ENCODE measurements at regions not wholly inside any gene's neighbourhood (a gene's known extent, or its start where the extent isn't known, plus 50 kb on each side); places are given as distances from the start of the nearest gene placed in this dataset.

GRCh38 chr18:65363011-65363410 lies 387.8 kb upstream of the CDH7 start:
- CTCF ChIA-PET = no interaction called here
- no peak for DNase-seq (ENCODE audit: low read depth, low spot score)
- H3K4me3 ChIP-seq (ENCODE audit: low read depth, low read length) = no peak overlapping the region
- TF ChIP-seq CTCF (IDR thresholded peaks at IDR 0.05; ENCODE audit: insufficient read depth, low read length, missing control alignments) = no peak
- POLR2A ChIA-PET = no interaction called here

- TF ChIP-seq CTCF (IDR thresholded peaks at IDR 0.05; ENCODE audit: insufficient read depth, low read length, missing control alignments) = no peak
- POLR2A ChIA-PET = no interaction called here
- no peak overlapping the region for H3K4me3 ChIP-seq (ENCODE audit: low read depth, low read length)
- no peak for DNase-seq (ENCODE audit: low read depth, low spot score)
- CTCF ChIA-PET = no interaction called here
These were observed 391.3 kb upstream of the CDH7 start for GRCh38 chr18:65359479-65359878.

- POLR2A ChIA-PET = no interaction called here
- CTCF ChIA-PET = no interaction called here
These were observed 392.5 kb upstream of the CDH7 start for GRCh38 chr18:65358306-65358705.

GRCh38 chr18:65352186-65352585 lies 398.6 kb upstream of the CDH7 start:
- ChIA-PET CTCF (no interaction called here), POLR2A (no interaction called here)
- H3K4me3 ChIP-seq (ENCODE audit: low read depth, low read length) = no peak overlapping the region
- DNase-seq (ENCODE audit: low read depth, low spot score) = no peak
- TF ChIP-seq CTCF (IDR thresholded peaks at IDR 0.05; ENCODE audit: insufficient read depth, low read length, missing control alignments) = no peak

More at GRCh38 chr18:65358306-65358705, 392.5 kb upstream of the CDH7 start:
- TF ChIP-seq CTCF (IDR thresholded peaks at IDR 0.05; ENCODE audit: insufficient read depth, low read length, missing control alignments) = no peak
- DNase-seq (ENCODE audit: low read depth, low spot score) = no peak
- H3K4me3 ChIP-seq (ENCODE audit: low read depth, low read length) = no peak overlapping the region

GRCh38 chr18:65349635-65350034 lies 401.2 kb upstream of the CDH7 start:
- CTCF ChIA-PET = no interaction called here
- POLR2A ChIA-PET = no interaction called here

GRCh38 chr18:65347446-65347845 lies 403.4 kb upstream of the CDH7 start:
- ChIA-PET CTCF (no interaction called here), POLR2A (no interaction called here)
- no peak overlapping the region for H3K4me3 ChIP-seq (ENCODE audit: low read depth, low read length)
- DNase-seq (ENCODE audit: low read depth, low spot score) = no peak
- TF ChIP-seq CTCF (IDR thresholded peaks at IDR 0.05; ENCODE audit: insufficient read depth, low read length, missing control alignments) = no peak

More at GRCh38 chr18:65349635-65350034, 401.2 kb upstream of the CDH7 start:
- no peak for DNase-seq (ENCODE audit: low read depth, low spot score)
- H3K4me3 ChIP-seq (ENCODE audit: low read depth, low read length) = no peak overlapping the region
- no peak for TF ChIP-seq CTCF (IDR thresholded peaks at IDR 0.05; ENCODE audit: insufficient read depth, low read length, missing control alignments)
